ENCODE measurements at regions not wholly inside any gene's neighbourhood (a gene's known extent, or its start where the extent isn't known, plus 50 kb on each side); places are given as distances from the start of the nearest gene placed in this dataset.

GRCh38 chr3:152193673-152194267, 75.0 kb upstream of the MBNL1 start:
- no peaks in the 10 kb centered on the region for H3K9me3 ChIP-seq (ENCODE audit: control insufficient read depth in 4 of 4, low read length in 3 of 4)
- H3K4me1 ChIP-seq (ENCODE audit: control insufficient read depth in 4 of 4, insufficient read depth in 4 of 4, low read length in 3 of 4) = peaks cover 0 to 3% (median 0%) of the 10 kb centered on the region in 4 donors
- DNase-seq (ENCODE audit: low spot score) = no peak
- H3K27ac ChIP-seq (ENCODE audit: low read depth in 1 of 2, low read length in 2 of 2) = no peak overlapping the region
- no peaks in the 10 kb centered on the region for H3K36me3 ChIP-seq (ENCODE audit: control insufficient read depth in 4 of 4, insufficient read depth in 3 of 4, low read depth in 1 of 4, low read length in 3 of 4)
- H3K9ac ChIP-seq (ENCODE audit: low read depth in 1 of 2, low read length in 2 of 2) = peak overlapping the region in 1 of 2 donors; percentile 54
- TF ChIP-seq ATF3 (IDR thresholded peaks at IDR 0.05) (no peak), NR2F2 (IDR thresholded peaks at IDR 0.05) (no peak), REST (IDR thresholded peaks at IDR 0.05) (no peak), CTCF (IDR thresholded peaks at IDR 0.05; ENCODE audit: low read depth, low read length, missing input control) (no peak), FOXA1 (IDR thresholded peaks at IDR 0.05) (no peak), HNF4G (IDR thresholded peaks at IDR 0.05) (no peak), RXRA (IDR thresholded peaks at IDR 0.05) (no peak)
- 88% methylated on average over 16 of the region's 16 CpGs for WGBS
- no peaks in the 10 kb centered on the region for H3K27me3 ChIP-seq (ENCODE audit: control insufficient read depth in 4 of 4, insufficient read depth in 4 of 4, low read length in 3 of 4)
- peak overlapping the region in 1 of 3 donors; percentile 9 for H3K4me3 ChIP-seq (ENCODE audit: low read depth in 1 of 3, low read length in 3 of 3)

- WGBS = 90% methylated on average over 3 of the region's 3 CpGs
- no peaks in the 10 kb centered on the region for H3K9me3 ChIP-seq (ENCODE audit: control insufficient read depth in 4 of 4, low read length in 3 of 4)
- no peak overlapping the region for H3K4me3 ChIP-seq (ENCODE audit: low read depth in 1 of 3, low read length in 3 of 3)
- H3K4me1 ChIP-seq (ENCODE audit: control insufficient read depth in 4 of 4, insufficient read depth in 4 of 4, low read length in 3 of 4) = peaks cover 0 to 3% (median 0%) of the 10 kb centered on the region in 4 donors
- H3K36me3 ChIP-seq (ENCODE audit: control insufficient read depth in 4 of 4, insufficient read depth in 3 of 4, low read depth in 1 of 4, low read length in 3 of 4) = no peaks in the 10 kb centered on the region
- H3K27ac ChIP-seq (ENCODE audit: low read depth in 1 of 2, low read length in 2 of 2) = no peak overlapping the region
- no peak for DNase-seq (ENCODE audit: low spot score)
- H3K27me3 ChIP-seq (ENCODE audit: control insufficient read depth in 4 of 4, insufficient read depth in 4 of 4, low read length in 3 of 4) = no peaks in the 10 kb centered on the region
- no peak overlapping the region for H3K9ac ChIP-seq (ENCODE audit: low read depth in 1 of 2, low read length in 2 of 2)
- TF ChIP-seq EGR1 (IDR thresholded peaks at IDR 0.05; ENCODE audit: low read depth in 2 of 2) = no peak
- TF ChIP-seq FOXA2 (IDR thresholded peaks at IDR 0.05) = no peak
Measured at GRCh38 chr3:152195206-152195605, 73.5 kb upstream of the MBNL1 start.

- TF ChIP-seq SP1 (IDR thresholded peaks at IDR 0.05) = no peak
- TF ChIP-seq MAX (IDR thresholded peaks at IDR 0.05) = no peak
- TF ChIP-seq GABPA (IDR thresholded peaks at IDR 0.05 in 1 of 2, conservative IDR thresholded peaks at IDR 0.05 in 1 of 2) = no peak
- no peak for TF ChIP-seq FOXA2 (IDR thresholded peaks at IDR 0.05)
- TF ChIP-seq JUND (IDR thresholded peaks at IDR 0.05) = no peak
- TF ChIP-seq RAD21 (IDR thresholded peaks at IDR 0.05) = no peak
- TF ChIP-seq EGR1 (IDR thresholded peaks at IDR 0.05; ENCODE audit: low read depth in 2 of 2) = no peak
- no peak for TF ChIP-seq ZBTB33 (IDR thresholded peaks at IDR 0.05)
- no peak for TF ChIP-seq ATF3 (IDR thresholded peaks at IDR 0.05)
- no peak for TF ChIP-seq CTCF (IDR thresholded peaks at IDR 0.05; ENCODE audit: low read depth, low read length, missing input control)
- H3K4me1 ChIP-seq (ENCODE audit: control insufficient read depth in 4 of 4, insufficient read depth in 4 of 4, low read length in 3 of 4) = peaks cover 0 to 3% (median 0%) of the 10 kb centered on the region in 4 donors
- H3K27me3 ChIP-seq (ENCODE audit: control insufficient read depth in 4 of 4, insufficient read depth in 4 of 4, low read length in 3 of 4) = no peaks in the 10 kb centered on the region
- H3K4me3 ChIP-seq (ENCODE audit: low read depth in 1 of 3, low read length in 3 of 3) = no peak overlapping the region
- H3K9ac ChIP-seq (ENCODE audit: low read depth in 1 of 2, low read length in 2 of 2) = peak overlapping the region; percentile 47 to 64
- H3K9me3 ChIP-seq (ENCODE audit: control insufficient read depth in 4 of 4, low read length in 3 of 4) = no peaks in the 10 kb centered on the region
- peak overlapping the region in 1 of 2 donors; percentile 13 for H3K27ac ChIP-seq (ENCODE audit: low read depth in 1 of 2, low read length in 2 of 2)
- no peaks in the 10 kb centered on the region for H3K36me3 ChIP-seq (ENCODE audit: control insufficient read depth in 4 of 4, insufficient read depth in 3 of 4, low read depth in 1 of 4, low read length in 3 of 4)
- no peak for DNase-seq (ENCODE audit: low spot score)
- WGBS = 16% methylated on average over 2 of the region's 2 CpGs
Measured at GRCh38 chr3:152196782-152197181, 71.9 kb upstream of the MBNL1 start.
